HEK293T (cell line): ENCODE measurements at regions not wholly inside any gene's neighbourhood (a gene's known extent, or its start where the extent isn't known, plus 50 kb on each side); places are given as distances from the start of the nearest gene placed in this dataset.

ENCODE experiments used
- BHLHE40 ChIP-seq: fragments of 450-650 bp; IDR thresholded peaks from 2 replicates; pipeline ENCODE4 v1.6.1; 2016; ENCODE audit warnings: mild to moderate bottlenecking, moderate library complexity, borderline replicate concordance
- FOXA1 ChIP-seq: fragments of 450-650 bp; IDR thresholded peaks from 2 replicates; pipeline ENCODE4 v1.6.1; 2016; ENCODE audit warnings: mild to moderate bottlenecking
- HDGF ChIP-seq: fragments of 450-650 bp; IDR thresholded peaks from 2 replicates; pipeline ENCODE4 v1.6.1; 2017; ENCODE audit warnings: antibody characterized with exemption, borderline replicate concordance
- SP1 ChIP-seq: fragments of 450-650 bp; IDR thresholded peaks from 2 replicates; pipeline ENCODE4 v1.6.1; 2017
- TF ChIP-seq, protein P1 (sequence below): fragments of 450-650 bp; IDR thresholded peaks from 2 replicates; pipeline ENCODE4 v1.6.1; 2016

DNA sequence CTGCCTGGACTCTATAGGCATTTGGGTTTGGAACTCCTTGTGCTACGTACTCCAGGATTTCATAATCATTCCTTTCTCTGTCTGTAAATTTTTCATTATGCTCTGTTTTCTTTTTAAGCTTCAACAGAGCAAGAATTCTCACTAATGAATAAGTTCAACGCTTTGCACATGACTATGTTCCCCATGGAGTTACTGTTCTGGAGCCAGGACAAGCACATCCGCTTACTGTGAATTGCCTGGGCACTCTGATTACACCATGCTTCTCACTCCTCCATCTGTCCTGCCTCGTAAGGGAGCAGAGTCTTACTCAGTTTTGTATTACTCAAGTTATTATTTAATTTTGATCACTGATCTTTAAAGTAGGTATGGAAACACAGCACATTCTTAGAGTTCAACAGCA lies 472.7 kb downstream of the RAP2B start:
- TF ChIP-seq HDGF (no peak), BHLHE40 (no peak), SP1 (no peak), FOXA1 (no peak)
- TF ChIP-seq, protein P1, sequence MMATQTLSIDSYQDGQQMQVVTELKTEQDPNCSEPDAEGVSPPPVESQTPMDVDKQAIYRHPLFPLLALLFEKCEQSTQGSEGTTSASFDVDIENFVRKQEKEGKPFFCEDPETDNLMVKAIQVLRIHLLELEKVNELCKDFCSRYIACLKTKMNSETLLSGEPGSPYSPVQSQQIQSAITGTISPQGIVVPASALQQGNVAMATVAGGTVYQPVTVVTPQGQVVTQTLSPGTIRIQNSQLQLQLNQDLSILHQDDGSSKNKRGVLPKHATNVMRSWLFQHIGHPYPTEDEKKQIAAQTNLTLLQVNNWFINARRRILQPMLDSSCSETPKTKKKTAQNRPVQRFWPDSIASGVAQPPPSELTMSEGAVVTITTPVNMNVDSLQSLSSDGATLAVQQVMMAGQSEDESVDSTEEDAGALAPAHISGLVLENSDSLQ: no peak
